ENCODE measurements at regions not wholly inside any gene's neighbourhood (a gene's known extent, or its start where the extent isn't known, plus 50 kb on each side); places are given as distances from the start of the nearest gene placed in this dataset.

DNA sequence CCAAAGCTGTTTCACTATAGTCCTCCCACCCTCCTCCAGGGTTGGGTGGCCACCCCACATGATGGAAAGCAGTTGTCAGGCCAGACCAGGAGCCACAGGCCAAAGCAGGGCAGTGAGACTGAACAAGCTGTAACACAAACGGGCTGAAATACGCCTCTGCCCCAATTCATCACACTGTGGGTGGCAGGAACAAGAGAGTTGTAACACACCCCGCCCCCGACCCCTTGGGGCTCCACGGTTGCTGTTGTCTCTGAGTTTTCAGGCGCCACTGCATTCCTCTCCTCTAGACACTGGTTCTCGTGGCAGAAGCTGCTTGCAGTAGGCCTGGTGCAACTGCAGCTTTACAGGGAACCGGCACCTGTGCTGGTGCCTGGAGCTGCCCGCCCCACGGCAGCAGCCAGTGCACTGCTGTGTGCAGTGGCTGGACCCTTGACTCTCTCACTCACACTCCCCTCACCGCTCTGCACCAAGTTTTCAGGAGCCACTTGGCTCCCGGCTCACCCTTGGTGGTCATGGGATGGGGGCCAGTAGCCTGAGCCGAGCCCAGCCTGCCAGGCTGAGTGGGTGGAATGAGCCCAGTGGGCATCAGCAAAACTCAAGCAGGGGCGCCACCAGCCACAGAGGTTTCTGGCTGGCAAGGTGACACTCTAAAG lies 1314.5 kb upstream of the MIR17HG start:
- no peak for TF ChIP-seq TAF1 (IDR thresholded peaks at IDR 0.05; ENCODE audit: borderline replicate concordance, low read depth, low read length)
- TF ChIP-seq POLR2AphosphoS5 (IDR thresholded peaks at IDR 0.05; ENCODE audit: low read depth, low read length), result no peak
- no peak for TF ChIP-seq POLR2A (IDR thresholded peaks at IDR 0.05; ENCODE audit: low read depth, low read length)

Measured in GM12892 (cell line).